Tibial nerve (tissue), 3 donors: ENCODE measurements at regions not wholly inside any gene's neighbourhood (a gene's known extent, or its start where the extent isn't known, plus 50 kb on each side); places are given as distances from the start of the nearest gene placed in this dataset.

Experiments
- POLR2A ChIP-seq, 2 donors: fragments of 450-650 bp; IDR thresholded peaks; one replicate each; pipeline ENCODE4 v1.6.1; 2017; ENCODE audit warnings: antibody characterized with exemption in 2 of 2, mild to moderate bottlenecking in 2 of 2, moderate library complexity in 2 of 2
- TF ChIP-seq, protein P1 (sequence below), 5 experiments: fragments of 200-600 bp in 3 of 5; fragments of 450-650 bp in 2 of 5; sonication (generic) in 3 of 5; IDR thresholded peaks; one replicate each; pipeline ENCODE4 v1.5.1; 2016 to 2019; ENCODE audit warnings: antibody characterized with exemption in 5 of 5, mild to moderate bottlenecking in 3 of 5, moderate library complexity in 2 of 5

DNA sequence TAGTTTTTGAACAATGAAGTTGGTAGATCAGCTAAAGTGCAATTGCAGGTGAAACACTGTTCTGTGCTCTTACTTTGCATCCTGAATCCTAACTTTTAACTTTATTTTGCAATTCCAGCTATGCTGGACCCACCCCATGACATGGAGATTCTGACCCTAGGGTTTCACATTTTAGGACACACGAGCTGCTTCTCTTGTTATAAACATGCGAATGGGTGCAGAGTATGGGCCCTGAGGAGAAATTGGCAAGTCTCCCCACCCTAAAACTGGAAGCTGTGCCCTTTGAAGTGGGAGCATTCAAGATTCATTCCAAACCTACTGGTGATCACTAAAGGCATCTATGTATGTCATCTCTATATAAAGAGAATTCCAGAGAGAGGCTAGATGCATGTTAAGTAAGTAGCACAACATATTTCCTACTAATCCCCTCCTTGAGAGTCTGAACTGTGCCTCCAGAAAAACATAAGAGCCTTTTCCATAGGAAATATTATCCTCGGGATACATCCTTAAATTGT is 794.3 kb upstream of the ZEB2 start:
- no peak for TF ChIP-seq POLR2A (IDR thresholded peaks at IDR 0.05)
- TF ChIP-seq, protein P1, sequence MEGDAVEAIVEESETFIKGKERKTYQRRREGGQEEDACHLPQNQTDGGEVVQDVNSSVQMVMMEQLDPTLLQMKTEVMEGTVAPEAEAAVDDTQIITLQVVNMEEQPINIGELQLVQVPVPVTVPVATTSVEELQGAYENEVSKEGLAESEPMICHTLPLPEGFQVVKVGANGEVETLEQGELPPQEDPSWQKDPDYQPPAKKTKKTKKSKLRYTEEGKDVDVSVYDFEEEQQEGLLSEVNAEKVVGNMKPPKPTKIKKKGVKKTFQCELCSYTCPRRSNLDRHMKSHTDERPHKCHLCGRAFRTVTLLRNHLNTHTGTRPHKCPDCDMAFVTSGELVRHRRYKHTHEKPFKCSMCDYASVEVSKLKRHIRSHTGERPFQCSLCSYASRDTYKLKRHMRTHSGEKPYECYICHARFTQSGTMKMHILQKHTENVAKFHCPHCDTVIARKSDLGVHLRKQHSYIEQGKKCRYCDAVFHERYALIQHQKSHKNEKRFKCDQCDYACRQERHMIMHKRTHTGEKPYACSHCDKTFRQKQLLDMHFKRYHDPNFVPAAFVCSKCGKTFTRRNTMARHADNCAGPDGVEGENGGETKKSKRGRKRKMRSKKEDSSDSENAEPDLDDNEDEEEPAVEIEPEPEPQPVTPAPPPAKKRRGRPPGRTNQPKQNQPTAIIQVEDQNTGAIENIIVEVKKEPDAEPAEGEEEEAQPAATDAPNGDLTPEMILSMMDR (IDR thresholded peaks at IDR 0.05): no peak
